ENCODE measurements at regions not wholly inside any gene's neighbourhood (a gene's known extent, or its start where the extent isn't known, plus 50 kb on each side); places are given as distances from the start of the nearest gene placed in this dataset.
A peak's percentile ranks its signal among the peaks of the same experiment; 100 is the strongest.

- DNase-seq: no peak
These were observed 233.3 kb downstream of the CTTN start for GRCh38 chr11:70631624-70632047.

- DNase-seq: peak; percentile 84
These were observed 235.3 kb downstream of the CTTN start for GRCh38 chr11:70633610-70634009.

GRCh38 chr11:70636659-70637058, 238.3 kb downstream of the CTTN start:
- DNase-seq: no peak

GRCh38 chr11:70637186-70637800, 239.0 kb downstream of the CTTN start:
- DNase-seq: peak; percentile 64

- DNase-seq: no peak
These were observed 239.7 kb downstream of the CTTN start for GRCh38 chr11:70637949-70638583.

- DNase-seq: no peak
These were observed 242.1 kb downstream of the CTTN start for GRCh38 chr11:70640408-70640807.

GRCh38 chr11:70641369-70641768, 243.0 kb downstream of the CTTN start:
- DNase-seq: no peak

- no peak for DNase-seq
These were observed 243.9 kb downstream of the CTTN start for GRCh38 chr11:70642266-70642665.

GRCh38 chr11:70643642-70644041, 245.3 kb downstream of the CTTN start:
- peak; percentile 13 for DNase-seq

- no peak for DNase-seq
These were observed 246.2 kb downstream of the CTTN start for GRCh38 chr11:70644343-70645060.

- DNase-seq: no peak
These were observed 247.2 kb downstream of the CTTN start for GRCh38 chr11:70645537-70645936.

GRCh38 chr11:70646272-70647049, 248.1 kb downstream of the CTTN start:
- DNase-seq: no peak

- DNase-seq: no peak
These were observed 249.1 kb downstream of the CTTN start for GRCh38 chr11:70647188-70648166.

GRCh38 chr11:70650075-70650909, 252.0 kb downstream of the CTTN start:
- peak; percentile 48 for DNase-seq

- no peak for DNase-seq
These were observed 252.7 kb downstream of the CTTN start for GRCh38 chr11:70651031-70651430.

- no peak for DNase-seq
These were observed 255.7 kb downstream of the CTTN start for GRCh38 chr11:70654016-70654415.

GRCh38 chr11:70655816-70656215, 257.5 kb downstream of the CTTN start:
- no peak for DNase-seq

- peak; percentile 35 for DNase-seq
These were observed 257.9 kb downstream of the CTTN start for GRCh38 chr11:70656252-70656651.

- DNase-seq: no peak
These were observed 261.9 kb downstream of the CTTN start for GRCh38 chr11:70660059-70660888.

GRCh38 chr11:70660889-70661197, 262.5 kb downstream of the CTTN start:
- DNase-seq: no peak

Data from NCI-H146 (cell line).